ENCODE measurements at regions not wholly inside any gene's neighbourhood (a gene's known extent, or its start where the extent isn't known, plus 50 kb on each side); places are given as distances from the start of the nearest gene placed in this dataset.

DNA sequence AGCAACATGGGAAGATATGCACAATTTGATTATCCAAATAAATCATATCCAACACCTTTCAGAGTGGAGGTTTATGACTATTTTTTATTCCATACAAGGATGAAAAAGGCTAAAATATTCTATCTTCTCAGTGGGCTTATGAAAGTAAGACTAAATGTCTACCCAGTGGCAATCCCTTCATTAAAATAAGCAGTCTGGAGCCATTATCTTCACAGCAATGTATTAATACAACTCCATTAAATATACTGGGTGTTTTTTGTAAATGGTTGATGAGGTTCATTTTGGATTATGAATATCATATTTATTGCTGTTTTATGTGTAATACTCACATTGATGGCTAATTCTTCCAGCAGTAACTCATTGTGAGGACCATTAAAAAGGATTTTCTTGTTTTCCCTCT, 352.7 kb upstream of the SOX11 start:
- Mint-ChIP-seq H3K4me3 (no peak overlapping the region), H3K27me3 (no peaks in the 10 kb centered on the region), H3K9me3 (peaks cover 6% of the 10 kb centered on the region), H3K27ac (no peak overlapping the region), H3K36me3 (ENCODE audit: low read depth) (no peaks in the 10 kb centered on the region), H3K4me1 (ENCODE audit: low read depth) (no peaks in the 10 kb centered on the region)
- POLR2A ChIA-PET, result no interaction called here
- ATAC-seq (ENCODE audit: poor library complexity) (no peak), DNase-seq (no peak)
- TF ChIP-seq, protein P1, sequence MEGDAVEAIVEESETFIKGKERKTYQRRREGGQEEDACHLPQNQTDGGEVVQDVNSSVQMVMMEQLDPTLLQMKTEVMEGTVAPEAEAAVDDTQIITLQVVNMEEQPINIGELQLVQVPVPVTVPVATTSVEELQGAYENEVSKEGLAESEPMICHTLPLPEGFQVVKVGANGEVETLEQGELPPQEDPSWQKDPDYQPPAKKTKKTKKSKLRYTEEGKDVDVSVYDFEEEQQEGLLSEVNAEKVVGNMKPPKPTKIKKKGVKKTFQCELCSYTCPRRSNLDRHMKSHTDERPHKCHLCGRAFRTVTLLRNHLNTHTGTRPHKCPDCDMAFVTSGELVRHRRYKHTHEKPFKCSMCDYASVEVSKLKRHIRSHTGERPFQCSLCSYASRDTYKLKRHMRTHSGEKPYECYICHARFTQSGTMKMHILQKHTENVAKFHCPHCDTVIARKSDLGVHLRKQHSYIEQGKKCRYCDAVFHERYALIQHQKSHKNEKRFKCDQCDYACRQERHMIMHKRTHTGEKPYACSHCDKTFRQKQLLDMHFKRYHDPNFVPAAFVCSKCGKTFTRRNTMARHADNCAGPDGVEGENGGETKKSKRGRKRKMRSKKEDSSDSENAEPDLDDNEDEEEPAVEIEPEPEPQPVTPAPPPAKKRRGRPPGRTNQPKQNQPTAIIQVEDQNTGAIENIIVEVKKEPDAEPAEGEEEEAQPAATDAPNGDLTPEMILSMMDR (IDR thresholded peaks at IDR 0.05), result no peak
- Histone ChIP-seq H3K27me3 (ENCODE audit: control insufficient read depth in 1 of 2, insufficient read depth in 2 of 2, low read length in 2 of 2) (no peaks in the 10 kb centered on the region), H3K9me3 (ENCODE audit: control insufficient read depth in 1 of 2, insufficient read depth in 1 of 2, low read length in 2 of 2) (peaks cover 0 to 3% of the 10 kb centered on the region in 2 experiments), H3K36me3 (ENCODE audit: insufficient read depth, low read length) (no peaks in the 10 kb centered on the region), H3K4me1 (ENCODE audit: insufficient read depth, low read length) (no peaks in the 10 kb centered on the region), H3K27ac (ENCODE audit: low read depth in 1 of 2, low read length in 2 of 2) (no peak overlapping the region), H3K4me3 (ENCODE audit: low read length) (no peak overlapping the region)
- CTCF ChIA-PET, result no interaction called here
- intact Hi-C loops (cut with DNase I, micrococcal nuclease), result no loop called here

DNA sequence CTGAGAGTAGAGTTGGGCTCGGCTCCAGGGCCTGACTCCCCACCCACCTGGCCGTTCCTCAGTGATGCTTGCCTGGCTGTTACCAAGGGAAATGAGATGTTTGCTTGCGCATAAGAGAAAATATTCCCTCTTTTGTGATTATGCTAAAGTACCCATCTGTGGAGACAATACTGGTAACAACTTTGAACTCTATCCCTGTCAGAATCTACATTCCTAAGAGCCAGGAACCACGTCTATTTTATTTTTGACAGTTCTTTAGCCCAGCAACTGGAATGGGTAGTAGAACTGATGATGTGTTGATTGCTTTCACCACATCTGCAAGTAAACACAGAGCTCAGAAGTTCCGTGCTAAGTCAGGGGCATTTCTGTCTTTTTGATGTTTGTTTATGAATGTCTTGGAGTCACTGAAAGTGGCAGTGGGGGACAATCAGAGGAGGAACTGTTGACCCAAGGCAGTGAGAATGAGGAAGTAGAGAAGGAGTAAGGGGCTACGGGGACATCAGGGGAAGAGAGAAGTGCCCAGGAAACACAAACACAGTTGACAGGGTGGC, 348.3 kb upstream of the SOX11 start:
- H3K9me3 Mint-ChIP-seq, result no peaks in the 10 kb centered on the region
- Histone ChIP-seq H3K27ac (ENCODE audit: low read depth in 1 of 2, low read length in 2 of 2) (no peak overlapping the region), H3K4me3 (ENCODE audit: low read length) (no peak overlapping the region), H3K27me3 (ENCODE audit: control insufficient read depth in 1 of 2, insufficient read depth in 2 of 2, low read length in 2 of 2) (no peaks in the 10 kb centered on the region), H3K4me1 (ENCODE audit: insufficient read depth, low read length) (no peaks in the 10 kb centered on the region), H3K36me3 (ENCODE audit: insufficient read depth, low read length) (no peaks in the 10 kb centered on the region), H3K9me3 (ENCODE audit: control insufficient read depth in 1 of 2, insufficient read depth in 1 of 2, low read length in 2 of 2) (peaks cover 0 to 12% of the 10 kb centered on the region in 2 experiments)
- no peak for ATAC-seq (ENCODE audit: poor library complexity)
- TF ChIP-seq, protein P1 (IDR thresholded peaks at IDR 0.05), result no peak
- no peak overlapping the region for H3K4me3 Mint-ChIP-seq
- no peak for DNase-seq
- no peaks in the 10 kb centered on the region for H3K4me1 Mint-ChIP-seq (ENCODE audit: low read depth)
- no peak overlapping the region for H3K27ac Mint-ChIP-seq
- H3K36me3 Mint-ChIP-seq (ENCODE audit: low read depth), result no peaks in the 10 kb centered on the region
- ChIA-PET CTCF (no interaction called here), POLR2A (no interaction called here)
- H3K27me3 Mint-ChIP-seq, result no peaks in the 10 kb centered on the region
- intact Hi-C loops (cut with DNase I, micrococcal nuclease), result no loop called here

DNA sequence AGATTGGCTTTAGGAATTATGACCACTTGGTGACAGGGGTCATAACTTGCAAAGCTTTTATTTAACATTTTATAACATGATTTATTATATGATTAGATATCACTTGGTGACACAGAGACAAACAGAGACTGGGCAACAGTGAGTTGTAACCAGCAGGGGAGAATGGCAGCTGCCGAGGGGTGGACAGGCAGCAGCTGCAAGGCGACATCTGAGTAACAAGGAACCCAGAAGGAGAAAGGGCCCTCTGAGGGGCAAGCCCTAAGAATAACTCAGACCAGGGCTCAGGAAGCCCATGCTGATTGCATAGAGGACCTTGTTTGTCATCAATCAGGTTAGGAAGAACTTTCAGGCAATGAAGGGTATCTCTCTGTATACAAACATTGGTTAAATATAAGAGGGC, 339.9 kb upstream of the SOX11 start:
- ChIA-PET CTCF (no interaction called here), POLR2A (no interaction called here)
- intact Hi-C loops (cut with DNase I, micrococcal nuclease), result no loop called here
- no peak overlapping the region for H3K4me3 Mint-ChIP-seq
- H3K36me3 ChIP-seq (ENCODE audit: insufficient read depth, low read length), result no peaks in the 10 kb centered on the region
- H3K4me1 Mint-ChIP-seq (ENCODE audit: low read depth), result no peaks in the 10 kb centered on the region
- no peak overlapping the region for H3K27ac ChIP-seq (ENCODE audit: low read depth in 1 of 2, low read length in 2 of 2)
- peaks cover 0 to 18% of the 10 kb centered on the region in 2 experiments for H3K9me3 ChIP-seq (ENCODE audit: control insufficient read depth in 1 of 2, insufficient read depth in 1 of 2, low read length in 2 of 2)
- no peak overlapping the region for H3K27ac Mint-ChIP-seq
- TF ChIP-seq, protein P1 (IDR thresholded peaks at IDR 0.05), result no peak
- H3K27me3 Mint-ChIP-seq, result no peaks in the 10 kb centered on the region
- DNase-seq, result no peak
- no peak overlapping the region for H3K4me3 ChIP-seq (ENCODE audit: low read length)
- no peaks in the 10 kb centered on the region for H3K9me3 Mint-ChIP-seq
- H3K27me3 ChIP-seq (ENCODE audit: control insufficient read depth in 1 of 2, insufficient read depth in 2 of 2, low read length in 2 of 2), result no peaks in the 10 kb centered on the region
- H3K36me3 Mint-ChIP-seq (ENCODE audit: low read depth), result no peaks in the 10 kb centered on the region
- no peak for ATAC-seq (ENCODE audit: poor library complexity)
- H3K4me1 ChIP-seq (ENCODE audit: insufficient read depth, low read length), result no peaks in the 10 kb centered on the region

Data from CD4-positive, alpha-beta T cell (primary cell).